Suprapubic skin (tissue), 4 donors: ENCODE measurements at regions not wholly inside any gene's neighbourhood (a gene's known extent, or its start where the extent isn't known, plus 50 kb on each side); places are given as distances from the start of the nearest gene placed in this dataset.

Experiments used
- DNase-seq, 2 donors: peaks; one replicate each; pipeline ENCODE4 v3.0.0-alpha.2; 2019; ENCODE audit warnings: low spot score in 2 of 2
- H3K27ac ChIP-seq: fragments of 200-600 bp; sonication (generic); one replicate; pipeline ENCODE4 v1.5.1; 2019
- H3K27me3 ChIP-seq: fragments of 200-600 bp; sonication (generic); one replicate; pipeline ENCODE4 v1.5.1; 2019
- H3K36me3 ChIP-seq: fragments of 200-600 bp; sonication (generic); one replicate; pipeline ENCODE4 v1.5.1; 2019
- H3K4me1 ChIP-seq: fragments of 200-600 bp; sonication (generic); one replicate; pipeline ENCODE4 v1.5.1; 2019
- H3K4me3 ChIP-seq: fragments of 200-600 bp; sonication (generic); one replicate; pipeline ENCODE4 v1.5.1; 2019; ENCODE audit warnings: mild to moderate bottlenecking
- H3K9me3 ChIP-seq: fragments of 200-600 bp; sonication (generic); one replicate; pipeline ENCODE4 v1.5.1; 2019
- EP300 ChIP-seq: sonication (generic); formaldehyde crosslinking; IDR thresholded peaks from one replicate; pipeline ENCODE4 v1.6.1; 2017; ENCODE audit warnings: antibody characterized with exemption
- POLR2A ChIP-seq, 2 donors: fragments of 450-650 bp; IDR thresholded peaks; one replicate each; pipeline ENCODE4 v1.6.1; 2017; ENCODE audit warnings: antibody characterized with exemption in 2 of 2, mild to moderate bottlenecking in 2 of 2, moderate library complexity in 2 of 2
- POLR2AphosphoS5 ChIP-seq, 3 donors: sonication (generic); formaldehyde crosslinking; IDR thresholded peaks; one replicate each; pipeline ENCODE4 v1.6.1; 2017; ENCODE audit warnings: antibody characterized with exemption in 3 of 3
- WGBS: methylation state at CpG from one replicate; pipeline ENCODE4 v1.1.5; 2018; 5-methylcytosine and 5-hydroxymethylcytosine counted together
- TF ChIP-seq, protein P1 (sequence below), 2 donors: fragments of 200-600 bp in 1 of 2; fragments of 450-650 bp in 1 of 2; sonication (generic) in 1 of 2; IDR thresholded peaks; one replicate each; pipeline ENCODE4 v1.5.1; 2016 to 2019; ENCODE audit warnings: antibody characterized with exemption in 2 of 2, mild to moderate bottlenecking in 1 of 2, moderate library complexity in 1 of 2

DNA sequence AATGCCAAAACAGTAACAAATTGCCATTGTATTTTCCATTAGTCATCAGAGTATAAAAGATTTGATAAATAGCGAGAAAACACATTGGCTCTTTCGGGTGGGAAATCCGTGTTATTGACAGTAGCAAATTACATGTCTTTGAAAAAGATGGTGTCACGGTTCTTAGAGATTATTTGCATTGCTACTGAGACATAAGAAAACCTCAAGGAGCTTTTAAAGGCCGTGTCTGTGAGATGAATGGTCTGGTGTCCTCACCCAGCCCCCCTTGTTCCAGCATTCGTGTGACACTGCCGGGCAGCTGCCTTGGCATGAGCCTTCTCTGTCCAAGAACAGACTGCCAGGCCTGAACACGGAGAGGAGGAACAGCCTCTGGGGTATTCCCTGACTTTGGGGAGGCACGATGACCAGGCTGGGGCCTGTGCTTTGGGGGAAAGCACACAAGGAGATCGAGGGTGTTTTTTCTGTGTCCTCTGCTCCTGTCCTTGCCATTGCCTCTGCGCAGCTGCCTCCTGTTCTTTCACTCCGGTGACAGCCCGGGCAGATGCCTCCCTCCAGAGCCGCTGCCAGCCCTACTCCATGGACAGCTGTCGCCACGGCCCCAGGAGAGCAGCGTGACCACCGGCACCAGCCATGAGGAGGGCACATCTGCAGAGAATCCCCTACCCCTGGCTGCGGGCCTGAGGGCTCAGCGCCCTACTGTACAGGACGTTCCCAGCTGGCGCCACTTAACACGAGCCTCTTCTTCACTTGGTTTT, 167.7 kb upstream of the CDYL start:
- H3K27ac ChIP-seq, result no peak overlapping the region
- WGBS, result 93% methylated on average over 15 of the region's 23 CpGs
- H3K4me3 ChIP-seq, result no peak overlapping the region
- H3K9me3 ChIP-seq, result no peaks in the 10 kb centered on the region
- DNase-seq, result no peak
- no peaks in the 10 kb centered on the region for H3K36me3 ChIP-seq
- TF ChIP-seq, protein P1, sequence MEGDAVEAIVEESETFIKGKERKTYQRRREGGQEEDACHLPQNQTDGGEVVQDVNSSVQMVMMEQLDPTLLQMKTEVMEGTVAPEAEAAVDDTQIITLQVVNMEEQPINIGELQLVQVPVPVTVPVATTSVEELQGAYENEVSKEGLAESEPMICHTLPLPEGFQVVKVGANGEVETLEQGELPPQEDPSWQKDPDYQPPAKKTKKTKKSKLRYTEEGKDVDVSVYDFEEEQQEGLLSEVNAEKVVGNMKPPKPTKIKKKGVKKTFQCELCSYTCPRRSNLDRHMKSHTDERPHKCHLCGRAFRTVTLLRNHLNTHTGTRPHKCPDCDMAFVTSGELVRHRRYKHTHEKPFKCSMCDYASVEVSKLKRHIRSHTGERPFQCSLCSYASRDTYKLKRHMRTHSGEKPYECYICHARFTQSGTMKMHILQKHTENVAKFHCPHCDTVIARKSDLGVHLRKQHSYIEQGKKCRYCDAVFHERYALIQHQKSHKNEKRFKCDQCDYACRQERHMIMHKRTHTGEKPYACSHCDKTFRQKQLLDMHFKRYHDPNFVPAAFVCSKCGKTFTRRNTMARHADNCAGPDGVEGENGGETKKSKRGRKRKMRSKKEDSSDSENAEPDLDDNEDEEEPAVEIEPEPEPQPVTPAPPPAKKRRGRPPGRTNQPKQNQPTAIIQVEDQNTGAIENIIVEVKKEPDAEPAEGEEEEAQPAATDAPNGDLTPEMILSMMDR (IDR thresholded peaks at IDR 0.05), result no peak
- TF ChIP-seq EP300 (no peak), POLR2A (IDR thresholded peaks at IDR 0.05) (no peak), POLR2AphosphoS5 (IDR thresholded peaks at IDR 0.05) (no peak)
- H3K27me3 ChIP-seq, result no peaks in the 10 kb centered on the region
- peaks cover 36% of the 10 kb centered on the region for H3K4me1 ChIP-seq

DNA sequence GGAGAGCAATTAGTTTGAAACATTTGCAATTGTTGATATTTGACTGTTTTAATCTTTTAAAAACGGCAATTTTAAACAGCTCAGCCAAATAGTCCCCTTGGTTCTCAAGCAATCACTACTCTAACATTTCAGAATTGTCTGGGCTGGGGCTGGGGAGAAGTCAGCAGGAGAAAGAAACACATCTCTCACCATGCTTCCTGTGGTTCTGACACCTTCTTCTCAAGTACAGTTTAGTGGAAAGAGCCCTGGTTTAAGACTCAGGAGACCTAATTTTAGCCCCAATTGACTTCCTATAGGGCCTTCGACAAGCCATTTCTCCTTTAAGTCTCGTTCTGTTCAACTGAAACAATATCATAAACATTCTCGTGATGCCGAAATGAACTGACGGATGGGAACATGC, 168.4 kb upstream of the CDYL start:
- H3K36me3 ChIP-seq, result no peaks in the 10 kb centered on the region
- no peak overlapping the region for H3K27ac ChIP-seq
- peak overlapping the region; percentile 4 for H3K4me3 ChIP-seq
- peaks cover 37% of the 10 kb centered on the region for H3K4me1 ChIP-seq
- H3K27me3 ChIP-seq, result no peaks in the 10 kb centered on the region
- WGBS, result 85% methylated on average over 6 of the region's 6 CpGs
- TF ChIP-seq, protein P1 (IDR thresholded peaks at IDR 0.05), result no peak
- TF ChIP-seq EP300 (no peak), POLR2AphosphoS5 (IDR thresholded peaks at IDR 0.05) (no peak), POLR2A (IDR thresholded peaks at IDR 0.05) (no peak)
- no peaks in the 10 kb centered on the region for H3K9me3 ChIP-seq
- no peak for DNase-seq

DNA sequence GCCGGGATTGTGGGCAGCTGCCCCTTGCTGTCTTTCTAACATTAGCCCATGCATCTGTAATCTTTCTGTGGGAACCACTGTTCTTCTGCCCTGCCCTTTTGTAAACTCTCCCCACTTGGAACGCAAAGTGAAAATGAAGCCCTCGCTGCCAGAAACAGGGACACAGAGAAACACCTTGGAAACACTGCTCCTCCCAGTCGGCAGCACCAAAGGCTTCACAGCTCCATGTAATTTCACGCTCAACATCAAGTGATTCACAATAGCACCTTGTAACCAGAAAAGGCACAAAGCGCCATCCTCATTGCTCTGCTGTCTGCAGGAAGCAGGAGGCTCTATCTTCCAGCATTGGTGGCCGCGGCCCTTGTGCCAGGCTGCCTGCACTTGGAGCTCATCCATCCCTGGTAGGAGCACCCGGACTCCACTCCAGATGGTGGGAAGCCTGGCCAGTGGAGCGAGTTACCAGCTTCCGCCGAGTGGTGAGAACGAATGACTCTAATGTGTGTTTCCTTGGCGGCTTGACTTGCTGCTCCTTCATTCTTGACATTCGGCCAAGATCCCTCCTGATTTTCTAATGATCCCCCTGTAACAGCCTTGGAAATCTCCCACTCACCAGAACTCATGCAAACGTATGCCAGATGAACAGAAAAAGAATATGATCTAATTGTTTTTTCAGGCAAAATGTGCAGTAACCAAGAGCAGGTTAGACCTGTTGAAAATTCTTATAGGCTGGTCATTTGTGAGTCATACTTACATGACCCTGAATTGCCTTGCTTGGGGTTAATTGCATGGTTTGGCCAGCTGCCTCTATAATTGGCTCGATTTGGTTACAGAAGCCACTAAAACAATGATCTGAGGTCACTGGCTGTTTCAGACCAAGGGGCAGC, 169.1 kb upstream of the CDYL start:
- no peak for DNase-seq
- H3K4me3 ChIP-seq, result peak overlapping the region; percentile 4
- H3K27me3 ChIP-seq, result no peaks in the 10 kb centered on the region
- no peaks in the 10 kb centered on the region for H3K36me3 ChIP-seq
- no peak for TF ChIP-seq POLR2AphosphoS5 (IDR thresholded peaks at IDR 0.05)
- no peak for TF ChIP-seq EP300
- TF ChIP-seq POLR2A (IDR thresholded peaks at IDR 0.05), result no peak
- TF ChIP-seq, protein P1 (IDR thresholded peaks at IDR 0.05), result no peak
- WGBS, result 68% methylated on average over 17 of the region's 17 CpGs
- peaks cover 41% of the 10 kb centered on the region for H3K4me1 ChIP-seq
- H3K9me3 ChIP-seq, result no peaks in the 10 kb centered on the region
- H3K27ac ChIP-seq, result no peak overlapping the region

DNA sequence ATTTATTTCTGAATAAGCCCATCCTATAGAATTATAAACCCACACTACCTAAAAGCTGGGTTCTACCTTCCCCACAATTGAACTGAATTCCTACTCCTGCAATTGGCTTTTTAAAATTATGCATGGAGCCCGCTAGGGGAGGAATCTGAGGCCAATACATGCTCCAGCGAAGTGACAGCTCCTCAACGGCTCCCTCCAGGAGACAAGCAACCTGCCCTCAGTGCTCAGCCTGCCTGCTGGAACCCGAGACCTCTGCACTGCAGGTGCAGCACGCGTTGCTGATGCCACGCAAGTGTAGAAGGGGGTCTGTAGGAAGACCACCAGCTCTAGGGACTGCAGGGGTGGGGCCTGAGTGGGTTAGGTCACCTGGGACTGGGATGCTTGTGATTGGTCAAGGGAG, 170.2 kb upstream of the CDYL start:
- Histone ChIP-seq H3K36me3 (no peaks in the 10 kb centered on the region), H3K4me1 (peaks cover 34% of the 10 kb centered on the region), H3K27ac (no peak overlapping the region), H3K4me3 (no peak overlapping the region), H3K9me3 (no peaks in the 10 kb centered on the region), H3K27me3 (no peaks in the 10 kb centered on the region)
- TF ChIP-seq POLR2AphosphoS5 (IDR thresholded peaks at IDR 0.05) (no peak), EP300 (no peak), POLR2A (IDR thresholded peaks at IDR 0.05) (no peak)
- TF ChIP-seq, protein P1 (IDR thresholded peaks at IDR 0.05), result no peak
- no peak for DNase-seq
- WGBS, result 96% methylated on average over 7 of the region's 7 CpGs

DNA sequence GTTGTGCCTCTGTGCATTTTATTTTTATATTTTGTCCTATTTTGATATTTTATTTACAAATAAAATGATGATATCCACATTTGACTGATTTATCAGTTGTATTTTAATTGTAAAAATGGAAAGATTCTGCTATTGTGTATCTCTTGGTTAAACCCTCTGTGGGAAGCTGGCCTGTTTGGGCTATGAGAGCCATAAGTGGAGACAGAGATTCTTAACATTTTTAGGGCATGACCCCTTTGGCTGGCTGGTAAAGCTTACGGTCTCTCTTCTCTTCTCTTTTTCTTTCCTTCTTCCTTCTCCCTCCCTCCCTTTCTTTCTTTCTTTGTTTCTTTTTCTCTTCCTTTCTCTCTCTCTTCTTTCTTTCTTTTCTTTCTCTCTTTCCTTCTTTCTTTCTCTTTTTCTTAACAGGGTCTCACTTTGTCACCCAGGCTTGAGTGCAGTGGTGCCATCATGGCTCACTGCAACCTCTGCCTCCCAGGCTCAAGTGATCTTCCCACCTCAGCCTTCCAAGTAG, 172.3 kb upstream of the CDYL start:
- Histone ChIP-seq H3K36me3 (no peaks in the 10 kb centered on the region), H3K9me3 (no peaks in the 10 kb centered on the region), H3K4me3 (no peak overlapping the region), H3K4me1 (peaks cover 25% of the 10 kb centered on the region), H3K27ac (no peak overlapping the region), H3K27me3 (no peaks in the 10 kb centered on the region)
- TF ChIP-seq POLR2A (IDR thresholded peaks at IDR 0.05) (no peak), POLR2AphosphoS5 (IDR thresholded peaks at IDR 0.05) (no peak), EP300 (no peak)
- TF ChIP-seq, protein P1 (IDR thresholded peaks at IDR 0.05), result no peak
- no peak for DNase-seq
- WGBS, result 84% methylated on average over 1 of the region's 1 CpG
